ENCODE measurements at regions not wholly inside any gene's neighbourhood (a gene's known extent, or its start where the extent isn't known, plus 50 kb on each side); places are given as distances from the start of the nearest gene placed in this dataset.

DNA sequence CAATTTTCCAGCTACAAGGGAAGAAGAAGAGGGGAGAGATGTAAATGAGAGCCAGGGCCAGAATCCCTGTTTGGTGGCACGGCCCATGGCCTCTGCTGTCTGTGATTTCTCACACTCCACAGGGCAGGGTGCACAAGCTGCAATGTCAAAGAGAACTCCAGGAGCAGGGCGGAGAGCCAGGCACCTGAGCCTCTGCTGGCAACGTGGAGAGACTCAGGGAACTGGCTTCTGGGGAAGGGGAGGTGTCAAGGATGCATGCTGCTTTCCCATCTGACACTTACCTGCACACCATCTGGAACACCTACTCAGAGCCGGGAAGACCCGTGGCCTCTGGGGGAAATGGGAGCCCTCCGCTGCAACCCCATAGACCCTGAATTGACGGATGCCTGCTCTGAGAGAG, 507.5 kb upstream of the NR2F2 start:
- Histone ChIP-seq H3K79me2 (ENCODE audit: control insufficient read depth, low read length) (no peaks in the 10 kb centered on the region), H3K4me3 (ENCODE audit: low read length) (no peak overlapping the region), H3K27ac (ENCODE audit: low read depth, low read length) (no peak overlapping the region), H3K27me3 (ENCODE audit: control insufficient read depth, low read length) (no peaks in the 10 kb centered on the region), H3F3A (ENCODE audit: control insufficient read depth, insufficient read depth) (no peaks in the 10 kb centered on the region), H3K36me3 (ENCODE audit: control insufficient read depth, low read length) (no peaks in the 10 kb centered on the region), H3K9me3 (ENCODE audit: control insufficient read depth, insufficient read depth, low read length) (no peaks in the 10 kb centered on the region), H3K9me2 (replicated peaks; ENCODE audit: control insufficient read depth, low read length) (no peaks in the 10 kb centered on the region; the same call in 1 of the 2 replicates), H3K4me1 (ENCODE audit: control insufficient read depth, low read length) (no peaks in the 10 kb centered on the region), H4K20me1 (ENCODE audit: control insufficient read depth, insufficient read depth, low read depth, low read length) (no peaks in the 10 kb centered on the region), H3K4me2 (ENCODE audit: low read length) (no peak overlapping the region)
- TF ChIP-seq, protein P1, sequence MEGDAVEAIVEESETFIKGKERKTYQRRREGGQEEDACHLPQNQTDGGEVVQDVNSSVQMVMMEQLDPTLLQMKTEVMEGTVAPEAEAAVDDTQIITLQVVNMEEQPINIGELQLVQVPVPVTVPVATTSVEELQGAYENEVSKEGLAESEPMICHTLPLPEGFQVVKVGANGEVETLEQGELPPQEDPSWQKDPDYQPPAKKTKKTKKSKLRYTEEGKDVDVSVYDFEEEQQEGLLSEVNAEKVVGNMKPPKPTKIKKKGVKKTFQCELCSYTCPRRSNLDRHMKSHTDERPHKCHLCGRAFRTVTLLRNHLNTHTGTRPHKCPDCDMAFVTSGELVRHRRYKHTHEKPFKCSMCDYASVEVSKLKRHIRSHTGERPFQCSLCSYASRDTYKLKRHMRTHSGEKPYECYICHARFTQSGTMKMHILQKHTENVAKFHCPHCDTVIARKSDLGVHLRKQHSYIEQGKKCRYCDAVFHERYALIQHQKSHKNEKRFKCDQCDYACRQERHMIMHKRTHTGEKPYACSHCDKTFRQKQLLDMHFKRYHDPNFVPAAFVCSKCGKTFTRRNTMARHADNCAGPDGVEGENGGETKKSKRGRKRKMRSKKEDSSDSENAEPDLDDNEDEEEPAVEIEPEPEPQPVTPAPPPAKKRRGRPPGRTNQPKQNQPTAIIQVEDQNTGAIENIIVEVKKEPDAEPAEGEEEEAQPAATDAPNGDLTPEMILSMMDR (IDR thresholded peaks at IDR 0.05; ENCODE audit: low read depth, low read length, poor library complexity, severe bottlenecking), result no peak
- no peak for TF ChIP-seq EZH2phosphoT487 (IDR thresholded peaks at IDR 0.05; ENCODE audit: borderline replicate concordance, low read length)

DNA sequence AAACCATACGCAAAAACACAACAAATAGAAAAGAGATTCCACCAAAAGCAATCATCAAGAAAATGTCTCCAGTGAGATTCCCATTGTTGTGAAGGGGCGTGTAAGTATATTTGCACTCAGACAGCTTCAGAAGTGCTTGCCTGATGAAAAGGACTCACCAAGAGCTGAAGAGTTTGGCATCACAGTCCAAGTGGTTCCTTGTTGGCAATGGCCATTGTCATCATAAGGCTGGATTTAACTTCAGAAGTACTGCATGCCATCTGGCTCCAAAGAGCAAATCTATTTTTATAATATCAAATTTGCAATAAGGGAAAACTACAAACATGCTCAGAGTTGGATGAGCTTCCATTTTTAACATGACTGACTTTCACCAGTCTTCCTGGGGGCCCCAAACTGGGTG, 505.3 kb upstream of the NR2F2 start:
- no peaks in the 10 kb centered on the region for H3K4me1 ChIP-seq (ENCODE audit: control insufficient read depth, low read length)
- no peak overlapping the region for H3K4me2 ChIP-seq (ENCODE audit: low read length)
- no peaks in the 10 kb centered on the region for H3K36me3 ChIP-seq (ENCODE audit: control insufficient read depth, low read length)
- no peaks in the 10 kb centered on the region for H3K79me2 ChIP-seq (ENCODE audit: control insufficient read depth, low read length)
- H3K9me3 ChIP-seq (ENCODE audit: control insufficient read depth, insufficient read depth, low read length), result no peaks in the 10 kb centered on the region
- no peak overlapping the region for H3K4me3 ChIP-seq (ENCODE audit: low read length)
- no peaks in the 10 kb centered on the region for H3F3A ChIP-seq (ENCODE audit: control insufficient read depth, insufficient read depth)
- H3K27ac ChIP-seq (ENCODE audit: low read depth, low read length), result no peak overlapping the region
- no peaks in the 10 kb centered on the region; the same call in 1 of the 2 replicates for H3K9me2 ChIP-seq (replicated peaks; ENCODE audit: control insufficient read depth, low read length)
- no peaks in the 10 kb centered on the region for H4K20me1 ChIP-seq (ENCODE audit: control insufficient read depth, insufficient read depth, low read depth, low read length)
- TF ChIP-seq, protein P1 (IDR thresholded peaks at IDR 0.05; ENCODE audit: low read depth, low read length, poor library complexity, severe bottlenecking), result no peak
- TF ChIP-seq EZH2phosphoT487 (IDR thresholded peaks at IDR 0.05; ENCODE audit: borderline replicate concordance, low read length), result no peak
- H3K27me3 ChIP-seq (ENCODE audit: control insufficient read depth, low read length), result no peaks in the 10 kb centered on the region

DNA sequence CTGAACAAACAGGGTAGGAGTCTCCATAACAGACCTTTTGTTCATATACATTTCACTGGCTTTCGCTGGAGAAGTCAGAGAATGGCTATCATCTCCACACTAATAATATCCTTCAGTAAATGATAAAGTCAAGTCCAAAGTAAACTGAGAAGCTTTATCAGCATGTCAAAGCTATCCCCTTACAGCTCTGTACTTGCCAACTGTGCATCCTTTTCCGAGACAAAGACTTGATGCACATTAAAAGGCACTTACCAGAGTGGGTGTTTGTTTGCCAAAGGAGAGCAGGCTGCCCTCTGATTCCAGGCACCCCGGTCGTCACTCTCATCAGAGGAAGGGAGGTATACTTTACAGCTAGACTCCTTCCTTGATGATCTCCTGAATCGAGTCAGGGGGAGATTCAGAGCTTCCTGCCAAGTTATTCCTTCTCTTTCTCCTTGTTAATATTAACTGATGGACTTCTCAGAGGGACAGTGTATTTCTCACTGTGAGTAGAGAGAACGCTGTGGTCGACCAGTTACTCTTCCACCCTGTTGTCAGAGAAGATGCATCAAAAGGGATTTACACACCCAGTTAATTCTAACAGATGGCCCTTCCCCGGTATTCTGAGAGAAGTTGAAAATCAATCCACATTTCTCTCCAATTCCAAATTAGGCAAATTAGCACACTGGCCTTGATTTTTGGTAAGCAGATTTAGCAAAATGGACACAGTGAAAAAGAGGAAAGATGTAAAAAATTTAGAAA, 504.7 kb upstream of the NR2F2 start:
- no peaks in the 10 kb centered on the region; the same call in 1 of the 2 replicates for H3K9me2 ChIP-seq (replicated peaks; ENCODE audit: control insufficient read depth, low read length)
- H3K27ac ChIP-seq (ENCODE audit: low read depth, low read length), result no peak overlapping the region
- no peaks in the 10 kb centered on the region for H3K9me3 ChIP-seq (ENCODE audit: control insufficient read depth, insufficient read depth, low read length)
- no peak overlapping the region for H3K4me3 ChIP-seq (ENCODE audit: low read length)
- no peaks in the 10 kb centered on the region for H3K4me1 ChIP-seq (ENCODE audit: control insufficient read depth, low read length)
- no peaks in the 10 kb centered on the region for H3K79me2 ChIP-seq (ENCODE audit: control insufficient read depth, low read length)
- no peak overlapping the region for H3K4me2 ChIP-seq (ENCODE audit: low read length)
- H3F3A ChIP-seq (ENCODE audit: control insufficient read depth, insufficient read depth), result no peaks in the 10 kb centered on the region
- H3K36me3 ChIP-seq (ENCODE audit: control insufficient read depth, low read length), result no peaks in the 10 kb centered on the region
- no peaks in the 10 kb centered on the region for H3K27me3 ChIP-seq (ENCODE audit: control insufficient read depth, low read length)
- no peaks in the 10 kb centered on the region for H4K20me1 ChIP-seq (ENCODE audit: control insufficient read depth, insufficient read depth, low read depth, low read length)
- no peak for TF ChIP-seq EZH2phosphoT487 (IDR thresholded peaks at IDR 0.05; ENCODE audit: borderline replicate concordance, low read length)
- TF ChIP-seq, protein P1 (IDR thresholded peaks at IDR 0.05; ENCODE audit: low read depth, low read length, poor library complexity, severe bottlenecking), result no peak

Measured in DOHH2 (cell line).